Suprapubic skin (tissue), 3 donors: ENCODE measurements at regions not wholly inside any gene's neighbourhood (a gene's known extent, or its start where the extent isn't known, plus 50 kb on each side); places are given as distances from the start of the nearest gene placed in this dataset.

Experiments used
- CTCF ChIP-seq, 2 donors: fragments of 200-600 bp in 1 of 2; fragments of 450-650 bp in 1 of 2; sonication (generic) in 1 of 2; IDR thresholded peaks; one replicate each; pipeline ENCODE4 v1.5.1; 2016 to 2019; ENCODE audit warnings: antibody characterized with exemption in 2 of 2, mild to moderate bottlenecking in 1 of 2, moderate library complexity in 1 of 2
- EP300 ChIP-seq: sonication (generic); formaldehyde crosslinking; IDR thresholded peaks from one replicate; pipeline ENCODE4 v1.6.1; 2017; ENCODE audit warnings: antibody characterized with exemption

- TF ChIP-seq CTCF (IDR thresholded peaks at IDR 0.05) (no peak), EP300 (no peak)
Measured at GRCh38 chr12:91964501-91964900, 181.1 kb downstream of the BTG1 start.
